MG63 (cell line): ENCODE measurements at regions not wholly inside any gene's neighbourhood (a gene's known extent, or its start where the extent isn't known, plus 50 kb on each side); places are given as distances from the start of the nearest gene placed in this dataset.

Experiments used
- DNase-seq: peaks from one replicate; pipeline ENCODE4 v3.0.0-alpha.2; 2020
- H3K27me3 ChIP-seq: fragments of 250-450 bp; sonication (Bioruptor Pico); 2 replicates; pipeline ENCODE4 v1.5.1; 2020; ENCODE audit warnings: mild to moderate bottlenecking, moderate library complexity
- H3K36me3 ChIP-seq: fragments of 250-450 bp; sonication (Bioruptor Pico); 2 replicates; pipeline ENCODE4 v1.5.1; 2020; ENCODE audit warnings: mild to moderate bottlenecking, moderate library complexity
- H3K4me3 ChIP-seq: fragments of 250-450 bp; sonication (Bioruptor Pico); 2 replicates; pipeline ENCODE4 v1.5.1; 2020; ENCODE audit warnings: mild to moderate bottlenecking, moderate library complexity
- H3K9me3 ChIP-seq: fragments of 250-450 bp; sonication (Bioruptor Pico); 2 replicates; pipeline ENCODE4 v1.5.1; 2020; ENCODE audit warnings: mild to moderate bottlenecking, moderate library complexity

GRCh38 chr5:40288800-40289485 is 390.8 kb upstream of the PTGER4 start:
- H3K4me3 ChIP-seq: no peak overlapping the region
- no peaks in the 10 kb centered on the region for H3K9me3 ChIP-seq
- no peak for DNase-seq
- H3K27me3 ChIP-seq: no peaks in the 10 kb centered on the region
- H3K36me3 ChIP-seq: no peaks in the 10 kb centered on the region

- H3K4me3 ChIP-seq: no peak overlapping the region
- H3K27me3 ChIP-seq: no peaks in the 10 kb centered on the region
- DNase-seq: no peak
- no peaks in the 10 kb centered on the region for H3K36me3 ChIP-seq
- H3K9me3 ChIP-seq: no peaks in the 10 kb centered on the region
These were observed 394.9 kb upstream of the PTGER4 start for GRCh38 chr5:40284863-40285262.

- H3K9me3 ChIP-seq: no peaks in the 10 kb centered on the region
- H3K36me3 ChIP-seq: no peaks in the 10 kb centered on the region
- DNase-seq: no peak
- H3K4me3 ChIP-seq: no peak overlapping the region
- H3K27me3 ChIP-seq: no peaks in the 10 kb centered on the region
These were observed 400.8 kb upstream of the PTGER4 start for GRCh38 chr5:40278881-40279280.

- H3K9me3 ChIP-seq: no peaks in the 10 kb centered on the region
- no peak overlapping the region for H3K4me3 ChIP-seq
- no peak for DNase-seq
These were observed 402.4 kb upstream of the PTGER4 start for GRCh38 chr5:40277161-40277906.

GRCh38 chr5:40276426-40277102 is 403.2 kb upstream of the PTGER4 start:
- no peaks in the 10 kb centered on the region for H3K27me3 ChIP-seq
- H3K4me3 ChIP-seq: no peak overlapping the region
- H3K9me3 ChIP-seq: no peaks in the 10 kb centered on the region
- H3K36me3 ChIP-seq: no peaks in the 10 kb centered on the region
- DNase-seq: no peak

More at GRCh38 chr5:40277161-40277906, 402.4 kb upstream of the PTGER4 start:
- Histone ChIP-seq H3K27me3 (no peaks in the 10 kb centered on the region), H3K36me3 (no peaks in the 10 kb centered on the region)

GRCh38 chr5:40274568-40274967 is 405.1 kb upstream of the PTGER4 start:
- Histone ChIP-seq H3K36me3 (no peaks in the 10 kb centered on the region), H3K9me3 (no peaks in the 10 kb centered on the region), H3K27me3 (no peaks in the 10 kb centered on the region), H3K4me3 (no peak overlapping the region)
- no peak for DNase-seq

GRCh38 chr5:40273936-40274335 is 405.8 kb upstream of the PTGER4 start:
- Histone ChIP-seq H3K36me3 (no peaks in the 10 kb centered on the region), H3K4me3 (no peak overlapping the region), H3K9me3 (no peaks in the 10 kb centered on the region), H3K27me3 (no peaks in the 10 kb centered on the region)
- DNase-seq: no peak

GRCh38 chr5:40271476-40271875 is 408.2 kb upstream of the PTGER4 start:
- DNase-seq: no peak
- Histone ChIP-seq H3K4me3 (no peak overlapping the region), H3K27me3 (no peaks in the 10 kb centered on the region), H3K36me3 (no peaks in the 10 kb centered on the region), H3K9me3 (no peaks in the 10 kb centered on the region)

- no peak for DNase-seq
- Histone ChIP-seq H3K4me3 (no peak overlapping the region), H3K36me3 (no peaks in the 10 kb centered on the region), H3K27me3 (no peaks in the 10 kb centered on the region), H3K9me3 (no peaks in the 10 kb centered on the region)
These were observed 409.4 kb upstream of the PTGER4 start for GRCh38 chr5:40270274-40270845.

- Histone ChIP-seq H3K27me3 (no peaks in the 10 kb centered on the region), H3K36me3 (no peaks in the 10 kb centered on the region), H3K9me3 (no peaks in the 10 kb centered on the region), H3K4me3 (no peak overlapping the region)
- no peak for DNase-seq
These were observed 411.6 kb upstream of the PTGER4 start for GRCh38 chr5:40268088-40268487.

GRCh38 chr5:40266952-40267351 is 412.8 kb upstream of the PTGER4 start:
- no peak for DNase-seq
- Histone ChIP-seq H3K36me3 (no peaks in the 10 kb centered on the region), H3K4me3 (no peak overlapping the region), H3K9me3 (no peaks in the 10 kb centered on the region), H3K27me3 (no peaks in the 10 kb centered on the region)

GRCh38 chr5:40261984-40262383 is 417.7 kb upstream of the PTGER4 start:
- Histone ChIP-seq H3K27me3 (no peaks in the 10 kb centered on the region), H3K36me3 (no peaks in the 10 kb centered on the region), H3K4me3 (no peak overlapping the region), H3K9me3 (no peaks in the 10 kb centered on the region)
- DNase-seq: no peak

GRCh38 chr5:40260361-40260760 is 419.4 kb upstream of the PTGER4 start:
- Histone ChIP-seq H3K27me3 (no peaks in the 10 kb centered on the region), H3K36me3 (no peaks in the 10 kb centered on the region), H3K4me3 (no peak overlapping the region), H3K9me3 (no peaks in the 10 kb centered on the region)
- no peak for DNase-seq

- no peaks in the 10 kb centered on the region for H3K36me3 ChIP-seq
- no peak for DNase-seq
- no peaks in the 10 kb centered on the region for H3K9me3 ChIP-seq
- no peaks in the 10 kb centered on the region for H3K27me3 ChIP-seq
- H3K4me3 ChIP-seq: no peak overlapping the region
These were observed 421.5 kb upstream of the PTGER4 start for GRCh38 chr5:40258222-40258621.

- peaks cover 20% of the 10 kb centered on the region for H3K9me3 ChIP-seq
- H3K36me3 ChIP-seq: no peaks in the 10 kb centered on the region
- DNase-seq: no peak
- H3K4me3 ChIP-seq: no peak overlapping the region
- no peaks in the 10 kb centered on the region for H3K27me3 ChIP-seq
These were observed 439.0 kb upstream of the PTGER4 start for GRCh38 chr5:40240671-40241070.

GRCh38 chr5:40240111-40240510 is 439.6 kb upstream of the PTGER4 start:
- H3K36me3 ChIP-seq: no peaks in the 10 kb centered on the region
- DNase-seq: peak; percentile 58
- no peak overlapping the region for H3K4me3 ChIP-seq
- H3K27me3 ChIP-seq: no peaks in the 10 kb centered on the region
- H3K9me3 ChIP-seq: peaks cover 20% of the 10 kb centered on the region

GRCh38 chr5:40238066-40238745 is 441.5 kb upstream of the PTGER4 start:
- no peak for DNase-seq
- Histone ChIP-seq H3K4me3 (no peak overlapping the region), H3K27me3 (no peaks in the 10 kb centered on the region), H3K9me3 (peaks cover 20% of the 10 kb centered on the region), H3K36me3 (no peaks in the 10 kb centered on the region)
